H7 (cell line): ENCODE measurements at regions not wholly inside any gene's neighbourhood (a gene's known extent, or its start where the extent isn't known, plus 50 kb on each side); places are given as distances from the start of the nearest gene placed in this dataset.
"Not testable (repeated sequence)": the region's sequence is repeated elsewhere in the genome, so short reads cannot be mapped to it uniquely, and the experiment has no call there.

Experiments
- DNase-seq: peaks from one replicate; pipeline ENCODE4 v3.0.0; 2012
- H3K27me3 ChIP-seq: 2 replicates; pipeline ENCODE4 v1.6.0; 2011; ENCODE audit warnings: mild to moderate bottlenecking, low read length; ENCODE audit not compliant: control insufficient read depth, insufficient read depth
- H3K36me3 ChIP-seq: replicated peaks from 2 replicates; pipeline ENCODE4 v1.5.1; 2011; ENCODE audit warnings: low read length; ENCODE audit not compliant: control insufficient read depth, insufficient read depth
- H3K4me3 ChIP-seq: 2 replicates; pipeline ENCODE4 v1.5.1; 2011; ENCODE audit warnings: low read depth, mild to moderate bottlenecking, control low read depth, low read length, moderate library complexity; ENCODE audit not compliant: insufficient read depth

DNA sequence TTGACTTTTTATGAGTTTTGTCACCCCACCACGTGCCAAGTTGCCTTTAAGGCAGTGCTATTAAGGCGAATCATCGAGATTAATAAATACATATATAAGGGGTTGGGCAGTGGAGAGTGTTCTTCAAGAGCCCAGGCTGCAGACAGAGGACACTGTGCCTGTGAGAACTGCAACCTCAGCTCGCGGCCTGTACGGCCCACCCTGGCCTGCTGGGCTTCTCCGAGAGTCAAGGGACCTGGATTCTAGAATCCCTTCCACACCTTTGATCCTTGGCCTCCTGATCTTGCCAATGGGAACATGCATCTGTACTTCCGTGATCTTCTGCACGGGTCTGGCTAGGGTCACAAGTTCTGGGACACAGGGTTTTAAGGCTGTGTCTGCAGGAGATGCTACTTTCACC is 54.5 kb downstream of the IRX5 start:
- no peak for DNase-seq
- no peaks in the 10 kb centered on the region for H3K36me3 ChIP-seq
- H3K4me3 ChIP-seq: no peak overlapping the region
- H3K27me3 ChIP-seq: no peaks in the 10 kb centered on the region

- no peak overlapping the region for H3K4me3 ChIP-seq
- H3K27me3 ChIP-seq: no peaks in the 10 kb centered on the region
- DNase-seq: no peak
- no peaks in the 10 kb centered on the region for H3K36me3 ChIP-seq
Measured at GRCh38 chr16:54985668-54986067, 55.0 kb downstream of the IRX5 start.

- H3K4me3 ChIP-seq: no peak overlapping the region
- no peaks in the 10 kb centered on the region; the same call in 1 of the 2 replicates for H3K27me3 ChIP-seq
- no peaks in the 10 kb centered on the region for H3K36me3 ChIP-seq
- peak; percentile 65 for DNase-seq
Measured at GRCh38 chr16:54986409-54986808, 55.7 kb downstream of the IRX5 start.

DNA sequence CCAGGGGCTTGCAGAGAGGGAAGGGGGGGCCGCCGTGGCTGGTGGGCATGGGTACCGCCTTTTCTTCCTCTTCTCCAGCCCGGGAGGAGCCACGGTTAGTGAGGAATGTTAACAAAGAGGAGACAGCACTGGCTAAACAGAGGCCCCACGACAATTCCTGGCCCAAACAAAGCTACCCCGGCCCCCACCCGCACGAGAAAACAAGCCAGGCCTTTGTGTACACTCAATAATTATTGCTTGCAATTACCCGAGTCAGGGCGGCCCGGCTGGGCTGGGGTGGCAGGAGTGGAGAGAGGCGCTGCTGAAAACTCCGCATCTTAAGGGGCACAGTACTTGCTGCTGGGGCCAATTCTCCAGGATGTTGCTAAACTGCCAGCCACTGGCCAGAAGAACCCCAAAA is 56.4 kb downstream of the IRX5 start:
- Histone ChIP-seq H3K27me3 (no peaks in the 10 kb centered on the region; the same call in 1 of the 2 replicates), H3K4me3 (no peak overlapping the region), H3K36me3 (no peaks in the 10 kb centered on the region)
- no peak for DNase-seq

- no peak for DNase-seq
- H3K27me3 ChIP-seq: no peaks in the 10 kb centered on the region; the same call in 1 of the 2 replicates
- no peak overlapping the region for H3K4me3 ChIP-seq
- H3K36me3 ChIP-seq: no peaks in the 10 kb centered on the region
Measured at GRCh38 chr16:54991525-54991924, 60.9 kb downstream of the IRX5 start.

- H3K27me3 ChIP-seq, H3K4me3 ChIP-seq, H3K36me3 ChIP-seq, DNase-seq: not testable (repeated sequence)
Measured at GRCh38 chr16:54991946-54992345, 61.3 kb downstream of the IRX5 start.

- Histone ChIP-seq H3K36me3 (no peaks in the 10 kb centered on the region), H3K4me3 (no peak overlapping the region), H3K27me3 (no peaks in the 10 kb centered on the region; the same call in 1 of the 2 replicates)
- DNase-seq: no peak
Measured at GRCh38 chr16:54993106-54993895, 62.6 kb downstream of the IRX5 start.

DNA sequence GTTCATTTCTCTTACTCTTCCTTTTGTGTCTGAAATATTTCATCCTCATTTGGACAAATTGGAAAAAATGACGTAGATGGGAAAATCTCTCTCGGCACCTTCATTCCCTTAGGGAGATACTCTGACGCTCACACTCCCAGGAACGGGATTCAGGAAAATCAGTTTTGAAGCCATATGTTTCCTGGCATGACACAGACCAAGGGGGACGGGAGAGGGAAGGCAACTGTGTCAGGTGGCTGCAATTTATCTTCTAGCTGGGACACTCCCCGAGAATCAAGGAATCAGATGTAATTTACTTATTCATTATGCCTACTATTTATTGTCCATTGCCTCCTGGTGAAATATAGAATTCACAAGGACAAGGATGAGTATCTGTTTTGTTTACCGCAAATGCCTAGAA is 65.5 kb downstream of the IRX5 start:
- Histone ChIP-seq H3K36me3 (no peaks in the 10 kb centered on the region), H3K4me3 (no peak overlapping the region), H3K27me3 (no peaks in the 10 kb centered on the region)
- no peak for DNase-seq

DNA sequence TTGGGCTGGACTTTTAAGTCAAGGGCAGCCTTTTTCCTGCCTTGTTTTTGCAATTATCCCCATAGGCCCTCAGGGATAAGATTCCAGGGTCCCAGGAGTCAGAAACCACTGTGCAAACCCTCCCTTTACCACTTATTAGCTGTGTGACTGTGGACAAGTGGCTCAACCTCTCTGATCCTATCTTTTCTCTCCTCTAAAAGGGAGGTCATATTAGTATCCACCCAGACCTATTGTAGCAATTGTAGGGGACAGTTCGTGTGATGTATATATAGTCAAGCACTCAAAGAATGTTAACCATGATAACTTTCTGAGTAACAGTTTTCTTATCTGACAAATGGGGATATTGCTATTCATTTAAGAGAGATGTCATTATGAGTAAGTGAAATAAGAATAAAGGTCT is 68.2 kb downstream of the IRX5 start:
- H3K27me3 ChIP-seq: no peaks in the 10 kb centered on the region
- no peaks in the 10 kb centered on the region for H3K36me3 ChIP-seq
- no peak for DNase-seq

DNA sequence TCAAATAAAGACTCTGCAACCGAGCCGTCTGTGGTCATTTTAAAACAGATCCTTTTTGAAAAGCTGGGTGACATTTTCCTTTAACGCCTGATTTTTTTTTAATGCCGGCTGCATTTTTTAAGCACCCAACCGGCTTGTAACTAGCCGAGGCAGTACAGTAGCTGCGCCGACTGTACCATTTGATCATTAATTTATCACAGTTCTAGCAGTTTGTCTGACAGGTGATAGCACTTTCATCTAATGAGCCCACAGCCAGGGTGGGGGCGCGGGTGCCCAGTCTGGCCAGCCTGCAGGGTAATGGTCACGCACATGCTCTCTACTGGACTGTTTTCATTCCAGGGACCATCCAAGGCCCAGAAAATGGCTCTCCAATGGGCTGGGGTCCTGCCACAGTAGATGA is 68.8 kb downstream of the IRX5 start:
- DNase-seq: no peak
- Histone ChIP-seq H3K4me3 (no peak overlapping the region), H3K27me3 (no peaks in the 10 kb centered on the region), H3K36me3 (no peaks in the 10 kb centered on the region)

More for the DNA sequence above, 68.2 kb downstream of the IRX5 start:
- H3K4me3 ChIP-seq: no peak overlapping the region

GRCh38 chr16:55000595-55000994 is 69.9 kb downstream of the IRX5 start:
- Histone ChIP-seq H3K27me3 (no peaks in the 10 kb centered on the region), H3K4me3 (no peak overlapping the region), H3K36me3 (no peaks in the 10 kb centered on the region)
- DNase-seq: no peak

- H3K4me3 ChIP-seq: no peak overlapping the region
- DNase-seq: no peak
- no peaks in the 10 kb centered on the region for H3K36me3 ChIP-seq
- H3K27me3 ChIP-seq: no peaks in the 10 kb centered on the region
Measured at GRCh38 chr16:55001931-55002330, 71.3 kb downstream of the IRX5 start.

DNA sequence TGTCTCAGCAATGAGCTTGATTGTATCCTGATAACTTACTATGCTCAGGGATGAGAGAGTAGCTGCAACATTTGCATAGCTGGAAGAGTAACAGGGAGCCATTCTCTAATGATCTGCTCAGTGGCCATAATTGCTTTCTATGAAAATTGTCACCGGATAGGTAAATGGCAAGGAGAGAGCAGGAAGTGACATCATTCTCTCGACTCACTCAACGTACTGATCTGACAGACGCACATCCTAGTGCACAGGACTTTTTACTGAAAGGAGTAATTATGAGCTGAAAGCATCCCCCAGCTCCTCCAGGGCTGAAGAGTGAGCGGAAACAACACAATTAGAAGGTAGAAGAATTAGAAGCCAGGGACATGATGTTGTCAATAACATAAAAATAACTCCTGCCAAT is 71.8 kb downstream of the IRX5 start:
- no peak for DNase-seq
- Histone ChIP-seq H3K4me3 (no peak overlapping the region), H3K27me3 (no peaks in the 10 kb centered on the region), H3K36me3 (no peaks in the 10 kb centered on the region)

- Histone ChIP-seq H3K4me3 (no peak overlapping the region), H3K27me3 (no peaks in the 10 kb centered on the region), H3K36me3 (no peaks in the 10 kb centered on the region)
- DNase-seq: no peak
Measured at GRCh38 chr16:55003306-55003705, 72.6 kb downstream of the IRX5 start.

- no peak for DNase-seq
- Histone ChIP-seq H3K4me3 (no peak overlapping the region), H3K36me3 (no peaks in the 10 kb centered on the region), H3K27me3 (no peaks in the 10 kb centered on the region)
Measured at GRCh38 chr16:55003916-55004315, 73.3 kb downstream of the IRX5 start.

DNA sequence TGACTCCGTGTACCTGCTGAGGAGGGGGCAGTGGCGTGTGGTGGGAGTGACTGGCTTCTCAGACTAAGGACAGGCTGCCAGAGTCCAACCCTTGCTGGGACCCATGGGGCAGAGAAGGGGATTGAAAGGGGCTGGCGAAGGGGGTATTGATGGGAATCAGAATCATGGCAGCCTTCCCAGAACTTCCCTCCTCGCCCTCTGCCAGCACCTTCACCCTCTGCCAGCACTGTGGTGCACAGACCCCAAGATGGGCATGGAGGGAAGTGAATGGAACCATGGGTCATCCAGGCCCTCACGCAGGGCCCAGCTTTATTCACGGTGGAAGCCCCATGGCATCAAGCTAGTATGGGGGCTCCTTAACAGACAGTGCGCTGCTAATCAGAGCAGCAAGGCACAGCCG is 76.8 kb downstream of the IRX5 start:
- H3K27me3 ChIP-seq: no peaks in the 10 kb centered on the region
- H3K36me3 ChIP-seq: no peaks in the 10 kb centered on the region
- no peak for DNase-seq
- no peak overlapping the region for H3K4me3 ChIP-seq
